ENCODE measurements at regions not wholly inside any gene's neighbourhood (a gene's known extent, or its start where the extent isn't known, plus 50 kb on each side); places are given as distances from the start of the nearest gene placed in this dataset.
"Not testable (repeated sequence)": the region's sequence is repeated elsewhere in the genome, so short reads cannot be mapped to it uniquely, and the experiment has no call there.

DNA sequence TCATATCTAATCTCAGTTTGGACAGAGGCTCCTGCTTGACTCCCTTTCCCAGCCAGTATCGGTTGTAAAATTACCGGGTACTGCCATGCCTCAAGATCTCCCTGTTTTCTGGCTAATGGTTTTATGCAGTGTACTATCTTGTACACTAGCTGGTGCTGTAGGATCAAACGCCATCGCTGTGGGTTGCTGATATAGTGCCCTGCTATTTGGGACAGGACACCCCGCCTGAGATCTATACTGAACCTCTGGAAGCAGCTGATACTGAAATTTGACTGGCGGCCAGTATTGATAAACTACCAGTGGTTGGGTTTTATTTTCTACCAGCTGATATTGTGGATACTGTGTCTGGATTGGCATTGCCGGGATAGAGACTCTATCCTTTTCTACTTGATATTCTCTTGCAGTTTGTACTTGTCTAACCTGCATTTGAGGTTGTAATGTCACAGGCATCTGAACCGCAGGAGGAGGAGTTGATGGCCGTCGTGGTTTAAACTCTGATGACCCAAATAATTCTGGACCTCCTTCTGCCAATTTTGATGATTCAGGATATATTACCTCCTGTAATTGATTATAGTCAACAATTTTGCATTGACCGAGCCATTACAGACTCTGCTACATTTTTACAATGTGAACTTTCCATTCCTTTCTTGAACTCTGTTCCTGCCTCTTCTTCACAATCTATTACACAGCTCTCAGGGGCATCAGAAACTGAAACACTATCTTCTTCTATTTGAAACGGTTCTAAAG lies 112.5 kb upstream of the LARP1 start:
- Histone ChIP-seq H3K4me3 (ENCODE audit: low read depth in 1 of 3, low read length in 3 of 3) (no peak overlapping the region), H3K4me1 (ENCODE audit: control insufficient read depth in 4 of 4, insufficient read depth in 4 of 4, low read length in 3 of 4) (peaks cover 9 to 45% (median 41%) of the 10 kb centered on the region in 4 donors), H3K36me3 (ENCODE audit: control insufficient read depth in 4 of 4, insufficient read depth in 3 of 4, low read depth in 1 of 4, low read length in 3 of 4) (no peaks in the 10 kb centered on the region), H3K27ac (ENCODE audit: low read depth in 1 of 2, low read length in 2 of 2) (no peak overlapping the region), H3K9me3 (ENCODE audit: control insufficient read depth in 4 of 4, low read length in 3 of 4) (no peaks in the 10 kb centered on the region), H3K27me3 (ENCODE audit: control insufficient read depth in 4 of 4, insufficient read depth in 4 of 4, low read length in 3 of 4) (no peaks in the 10 kb centered on the region), H3K9ac (ENCODE audit: low read depth in 1 of 2, low read length in 2 of 2) (no peak overlapping the region)
- peak; percentile 55 for DNase-seq (ENCODE audit: low spot score)
- 53% methylated on average over 12 of the region's 12 CpGs for WGBS
- TF ChIP-seq HNF4A (conservative IDR thresholded peaks at IDR 0.05) (peak in 1 of 2 donors; percentile 6), RAD21 (IDR thresholded peaks at IDR 0.05) (peak; percentile 79), CTCF (IDR thresholded peaks at IDR 0.05; ENCODE audit: low read depth, low read length, missing input control) (peak; percentile 68), SP1 (IDR thresholded peaks at IDR 0.05) (no peak)

GRCh38 chr5:154640213-154640831 lies 114.9 kb upstream of the LARP1 start:
- not testable (repeated sequence) for H3K9ac ChIP-seq (ENCODE audit: low read depth in 1 of 2, low read length in 2 of 2); H3K27ac ChIP-seq (ENCODE audit: low read depth in 1 of 2, low read length in 2 of 2); H3K36me3 ChIP-seq (ENCODE audit: control insufficient read depth in 4 of 4, insufficient read depth in 3 of 4, low read depth in 1 of 4, low read length in 3 of 4); H3K9me3 ChIP-seq (ENCODE audit: control insufficient read depth in 4 of 4, low read length in 3 of 4); DNase-seq (ENCODE audit: low spot score); H3K27me3 ChIP-seq (ENCODE audit: control insufficient read depth in 4 of 4, insufficient read depth in 4 of 4, low read length in 3 of 4); H3K4me3 ChIP-seq (ENCODE audit: low read depth in 1 of 3, low read length in 3 of 3)
- TF ChIP-seq CTCF (IDR thresholded peaks at IDR 0.05; ENCODE audit: low read depth, low read length, missing input control) (peak; percentile 51), RAD21 (IDR thresholded peaks at IDR 0.05) (peak; percentile 70 to 74)
- 49% methylated on average over 4 of the region's 4 CpGs for WGBS
- peaks cover 4 to 35% (median 28%) of the 10 kb centered on the region in 4 donors for H3K4me1 ChIP-seq (ENCODE audit: control insufficient read depth in 4 of 4, insufficient read depth in 4 of 4, low read length in 3 of 4)

DNA sequence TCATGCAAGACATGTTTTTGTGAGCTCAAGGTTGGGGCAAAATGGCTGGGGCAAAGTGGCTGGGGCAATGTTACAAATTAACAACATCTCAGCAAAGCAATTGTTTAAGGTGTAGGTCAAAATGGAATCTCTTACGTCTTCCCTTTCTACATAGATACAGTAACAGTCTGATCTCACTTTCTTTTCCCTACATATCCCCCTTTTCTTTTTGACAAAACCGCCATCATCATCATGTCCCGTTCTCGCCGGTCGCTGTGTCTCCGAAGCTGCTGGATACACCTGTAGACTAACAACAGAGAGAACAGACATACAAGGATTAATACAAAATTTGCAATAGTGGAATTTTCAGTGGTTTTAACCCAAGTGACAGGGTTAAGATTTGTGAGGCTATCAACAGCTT lies 118.4 kb upstream of the LARP1 start:
- H3K27me3 ChIP-seq (ENCODE audit: control insufficient read depth in 4 of 4, insufficient read depth in 4 of 4, low read length in 3 of 4); H3K36me3 ChIP-seq (ENCODE audit: control insufficient read depth in 4 of 4, insufficient read depth in 3 of 4, low read depth in 1 of 4, low read length in 3 of 4); H3K9ac ChIP-seq (ENCODE audit: low read depth in 1 of 2, low read length in 2 of 2); DNase-seq (ENCODE audit: low spot score); H3K27ac ChIP-seq (ENCODE audit: low read depth in 1 of 2, low read length in 2 of 2); H3K4me3 ChIP-seq (ENCODE audit: low read depth in 1 of 3, low read length in 3 of 3); H3K9me3 ChIP-seq (ENCODE audit: control insufficient read depth in 4 of 4, low read length in 3 of 4): not testable (repeated sequence)
- 98% methylated on average over 7 of the region's 7 CpGs for WGBS
- H3K4me1 ChIP-seq (ENCODE audit: control insufficient read depth in 4 of 4, insufficient read depth in 4 of 4, low read length in 3 of 4): peaks cover 4 to 14% (median 10%) of the 10 kb centered on the region in 4 donors

DNA sequence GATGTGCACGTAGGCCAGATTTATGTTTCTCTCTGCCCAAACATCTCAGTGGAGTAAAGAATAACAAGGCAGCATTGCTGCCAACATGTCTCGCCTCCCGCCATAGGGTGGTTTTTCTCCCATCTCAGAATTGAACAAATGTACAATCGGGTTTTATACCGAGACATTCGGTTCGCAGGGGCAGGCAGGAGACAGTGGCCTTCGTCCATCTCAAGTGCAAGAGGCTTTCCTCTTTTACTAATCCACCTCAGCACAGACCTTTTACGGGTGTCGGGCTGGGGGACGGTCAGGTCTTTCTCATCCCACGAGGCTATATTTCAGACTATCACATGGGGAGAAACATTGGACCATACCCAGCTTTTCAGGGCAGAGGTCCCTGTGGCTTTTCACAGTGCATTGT lies 118.9 kb upstream of the LARP1 start:
- H3K27ac ChIP-seq (ENCODE audit: low read depth in 1 of 2, low read length in 2 of 2); H3K4me1 ChIP-seq (ENCODE audit: control insufficient read depth in 4 of 4, insufficient read depth in 4 of 4, low read length in 3 of 4); H3K36me3 ChIP-seq (ENCODE audit: control insufficient read depth in 4 of 4, insufficient read depth in 3 of 4, low read depth in 1 of 4, low read length in 3 of 4); H3K4me3 ChIP-seq (ENCODE audit: low read depth in 1 of 3, low read length in 3 of 3); H3K9ac ChIP-seq (ENCODE audit: low read depth in 1 of 2, low read length in 2 of 2); H3K9me3 ChIP-seq (ENCODE audit: control insufficient read depth in 4 of 4, low read length in 3 of 4); H3K27me3 ChIP-seq (ENCODE audit: control insufficient read depth in 4 of 4, insufficient read depth in 4 of 4, low read length in 3 of 4); DNase-seq (ENCODE audit: low spot score): not testable (repeated sequence)
- 90% methylated on average over 11 of the region's 12 CpGs for WGBS

DNA sequence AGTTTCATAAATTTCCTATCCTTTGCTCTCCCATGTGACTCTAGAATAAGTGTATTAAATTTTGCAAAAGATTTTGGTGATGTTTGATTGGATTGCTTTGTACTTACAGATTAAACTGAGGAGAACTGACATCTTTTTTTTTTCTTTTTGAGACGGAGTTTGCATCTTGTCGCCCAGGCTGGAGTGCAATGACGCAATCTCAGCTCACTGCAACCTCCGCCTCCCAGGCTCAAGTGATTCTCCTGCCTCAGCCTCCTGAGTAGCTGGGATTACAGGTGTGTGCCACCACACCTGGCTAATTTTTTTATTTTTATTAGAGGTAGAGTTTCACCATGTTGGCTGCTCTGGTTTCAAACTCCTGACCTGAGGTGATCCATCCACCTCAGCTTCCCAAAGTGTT lies 121.4 kb upstream of the LARP1 start:
- not testable (repeated sequence) for H3K27ac ChIP-seq (ENCODE audit: low read depth in 1 of 2, low read length in 2 of 2)
- WGBS: 84% methylated on average over 4 of the region's 4 CpGs

More for the DNA sequence above, 121.4 kb upstream of the LARP1 start:
- H3K9me3 ChIP-seq (ENCODE audit: control insufficient read depth in 4 of 4, low read length in 3 of 4); DNase-seq (ENCODE audit: low spot score); H3K4me3 ChIP-seq (ENCODE audit: low read depth in 1 of 3, low read length in 3 of 3); H3K4me1 ChIP-seq (ENCODE audit: control insufficient read depth in 4 of 4, insufficient read depth in 4 of 4, low read length in 3 of 4); H3K27me3 ChIP-seq (ENCODE audit: control insufficient read depth in 4 of 4, insufficient read depth in 4 of 4, low read length in 3 of 4); H3K9ac ChIP-seq (ENCODE audit: low read depth in 1 of 2, low read length in 2 of 2); H3K36me3 ChIP-seq (ENCODE audit: control insufficient read depth in 4 of 4, insufficient read depth in 3 of 4, low read depth in 1 of 4, low read length in 3 of 4): not testable (repeated sequence)

Data from liver (tissue), 8 donors.